OCI-LY1 (cell line): ENCODE measurements at regions not wholly inside any gene's neighbourhood (a gene's known extent, or its start where the extent isn't known, plus 50 kb on each side); places are given as distances from the start of the nearest gene placed in this dataset.

Source experiments
- H2AFZ ChIP-seq: fragments of 200-600 bp; sonication (generic), shearing (Covaris generic); 2 replicates; pipeline ENCODE4 v1.6.0; 2014; ENCODE audit warnings: antibody characterized with exemption, mild to moderate bottlenecking, low read length
- H3F3A ChIP-seq: fragments of 200-600 bp; sonication (generic), shearing (Covaris generic); 2 replicates; pipeline ENCODE4 v1.6.0; 2014; ENCODE audit warnings: mild to moderate bottlenecking, antibody characterized with exemption, low read length, moderate library complexity; ENCODE audit not compliant: insufficient read depth
- H3K27ac ChIP-seq: fragments of 200-600 bp; sonication (generic); 2 replicates; pipeline ENCODE4 v1.5.1; 2014; ENCODE audit warnings: low read length, mixed run types, mild to moderate bottlenecking, low read depth; ENCODE audit not compliant: poor library complexity, severe bottlenecking
- H3K27me3 ChIP-seq: fragments of 200-600 bp; sonication (generic); 2 replicates; pipeline ENCODE4 v1.6.0; 2014; ENCODE audit warnings: antibody characterized with exemption, mild to moderate bottlenecking, low read length, moderate library complexity; ENCODE audit not compliant: insufficient read depth
- H3K36me3 ChIP-seq: fragments of 200-600 bp; sonication (generic); 2 replicates; pipeline ENCODE4 v1.6.1; 2014; ENCODE audit warnings: mild to moderate bottlenecking, antibody characterized with exemption, low read length, moderate library complexity, mixed read lengths; ENCODE audit not compliant: insufficient read depth
- H3K4me1 ChIP-seq: fragments of 200-600 bp; sonication (generic); 2 replicates; pipeline ENCODE4 v1.5.1; 2014; ENCODE audit warnings: mild to moderate bottlenecking, low read length, moderate library complexity; ENCODE audit not compliant: insufficient read depth, severe bottlenecking
- H3K4me2 ChIP-seq: fragments of 200-600 bp; sonication (generic), shearing (Covaris generic); 2 replicates; pipeline ENCODE4 v1.6.1; 2014; ENCODE audit warnings: low read length
- H3K4me3 ChIP-seq: fragments of 200-600 bp; sonication (generic); 2 replicates; pipeline ENCODE4 v1.5.1; 2014; ENCODE audit warnings: low read length, low read depth, mild to moderate bottlenecking, mixed read lengths; ENCODE audit not compliant: poor library complexity, severe bottlenecking
- H3K79me2 ChIP-seq: fragments of 200-600 bp; shearing (Covaris generic); 2 replicates; pipeline ENCODE4 v1.6.1; 2016; ENCODE audit warnings: mixed run types, low read length, mixed read lengths; ENCODE audit not compliant: insufficient read depth
- H3K9ac ChIP-seq: fragments of 200-600 bp; sonication (generic), shearing (Covaris generic); 2 replicates; pipeline ENCODE4 v1.6.1; 2014; ENCODE audit warnings: mild to moderate bottlenecking, low read length, mixed read lengths
- H3K9me2 ChIP-seq: fragments of 200-600 bp; sonication (generic), shearing (Covaris generic); 2 replicates; pipeline ENCODE4 v1.6.1; 2014; ENCODE audit warnings: low read depth, mild to moderate bottlenecking, low read length, mixed read lengths
- H3K9me3 ChIP-seq: fragments of 200-600 bp; shearing (Covaris generic); 2 replicates; pipeline ENCODE4 v1.6.1; 2014; ENCODE audit warnings: low read length, mixed read lengths
- H4K20me1 ChIP-seq: fragments of 200-600 bp; sonication (generic), shearing (Covaris generic); 2 replicates; pipeline ENCODE4 v1.6.0; 2016; ENCODE audit warnings: mild to moderate bottlenecking, low read length; ENCODE audit not compliant: insufficient read depth
- CTCF ChIP-seq: fragments of 200-600 bp; sonication (generic), shearing (Covaris generic); IDR thresholded peaks from 2 replicates; pipeline ENCODE4 v1.5.1; 2017; ENCODE audit warnings: mild to moderate bottlenecking, antibody characterized with exemption, low read length, moderate library complexity, mixed read lengths
- EZH2 ChIP-seq: fragments of 200-600 bp; sonication (generic), shearing (Covaris generic); IDR thresholded peaks from 2 replicates; pipeline ENCODE4 v1.8.0; 2017; ENCODE audit warnings: borderline replicate concordance, mixed run types, mild to moderate bottlenecking, antibody characterized with exemption, low read length, moderate library complexity, mixed read lengths

- no peak overlapping the region for H3K9ac ChIP-seq
- no peaks in the 10 kb centered on the region for H3K4me1 ChIP-seq
- no peak overlapping the region for H3K4me3 ChIP-seq
- H3K9me3 ChIP-seq: peaks cover 4% of the 10 kb centered on the region; the same call in 1 of the 2 replicates
- no peaks in the 10 kb centered on the region for H3F3A ChIP-seq
- no peaks in the 10 kb centered on the region for H4K20me1 ChIP-seq
- H3K79me2 ChIP-seq: no peaks in the 10 kb centered on the region
- H3K4me2 ChIP-seq: no peak overlapping the region
- no peaks in the 10 kb centered on the region for H3K36me3 ChIP-seq
- no peak for TF ChIP-seq EZH2
- no peak for TF ChIP-seq CTCF
- H3K27me3 ChIP-seq: no peaks in the 10 kb centered on the region
- no peaks in the 10 kb centered on the region for H3K9me2 ChIP-seq
- no peak overlapping the region for H3K27ac ChIP-seq
- H2AFZ ChIP-seq: no peak overlapping the region
Observed at GRCh38 chr21:26293141-26293946, 122.8 kb upstream of the APP start.

GRCh38 chr21:26288026-26288425, 117.5 kb upstream of the APP start:
- H3K4me1 ChIP-seq: no peaks in the 10 kb centered on the region
- no peak overlapping the region for H3K27ac ChIP-seq
- no peaks in the 10 kb centered on the region for H3K36me3 ChIP-seq
- no peaks in the 10 kb centered on the region for H3K9me2 ChIP-seq
- H3K4me3 ChIP-seq: no peak overlapping the region
- no peak overlapping the region for H2AFZ ChIP-seq
- no peaks in the 10 kb centered on the region for H3K27me3 ChIP-seq
- no peaks in the 10 kb centered on the region for H4K20me1 ChIP-seq
- no peaks in the 10 kb centered on the region for H3K9me3 ChIP-seq
- no peak for TF ChIP-seq CTCF
- no peak for TF ChIP-seq EZH2
- H3K4me2 ChIP-seq: no peak overlapping the region
- H3K9ac ChIP-seq: no peak overlapping the region
- H3F3A ChIP-seq: no peaks in the 10 kb centered on the region
- no peaks in the 10 kb centered on the region for H3K79me2 ChIP-seq

GRCh38 chr21:26284531-26284930, 114.0 kb upstream of the APP start:
- Histone ChIP-seq H3K9me2 (no peaks in the 10 kb centered on the region), H3K4me1 (no peaks in the 10 kb centered on the region), H3K9me3 (no peaks in the 10 kb centered on the region), H3K27me3 (no peaks in the 10 kb centered on the region), H2AFZ (no peak overlapping the region), H3K27ac (no peak overlapping the region), H3K4me2 (no peak overlapping the region), H3K79me2 (no peaks in the 10 kb centered on the region), H3K9ac (no peak overlapping the region), H4K20me1 (no peaks in the 10 kb centered on the region), H3K36me3 (no peaks in the 10 kb centered on the region), H3F3A (no peaks in the 10 kb centered on the region), H3K4me3 (no peak overlapping the region)
- TF ChIP-seq CTCF (no peak), EZH2 (no peak)
